ENCODE measurements at regions not wholly inside any gene's neighbourhood (a gene's known extent, or its start where the extent isn't known, plus 50 kb on each side); places are given as distances from the start of the nearest gene placed in this dataset.

DNA sequence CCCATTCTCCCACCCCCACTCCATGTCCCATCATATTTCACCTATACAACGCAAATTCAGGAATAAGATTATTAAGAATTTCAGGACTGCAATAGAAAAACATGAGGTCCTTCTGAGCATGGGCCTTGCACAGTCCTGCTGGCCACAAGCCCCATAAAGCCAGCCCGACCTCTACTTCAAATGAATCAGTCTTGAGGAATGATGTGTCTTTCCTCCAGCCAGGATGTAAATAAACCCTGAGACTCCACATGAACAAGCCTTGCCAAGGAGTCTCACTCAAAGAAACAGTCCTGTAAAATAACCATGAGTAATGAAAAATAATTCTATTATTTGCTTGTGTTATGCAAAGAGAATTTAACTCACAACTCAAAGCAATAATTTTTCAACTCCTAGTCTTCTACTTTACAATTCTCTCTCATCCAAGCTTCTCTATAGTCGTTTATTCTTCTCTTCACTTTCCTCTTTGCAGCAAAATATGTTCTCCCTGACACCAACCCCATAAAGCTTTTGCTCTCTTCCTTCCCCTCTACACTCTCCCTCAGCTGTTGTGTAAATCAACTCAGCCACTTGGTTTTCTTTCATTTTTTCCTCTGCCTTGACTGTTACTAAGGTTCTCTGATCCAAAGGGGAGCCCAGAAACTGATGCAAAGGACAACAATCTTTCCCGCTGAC, 140.1 kb upstream of the MOCS2 start:
- H3K27me3 ChIP-seq (ENCODE audit: insufficient read depth, low read length), result no peaks in the 10 kb centered on the region
- H3K9ac ChIP-seq (ENCODE audit: low read length), result no peak overlapping the region
- H3K23ac ChIP-seq (ENCODE audit: low read length), result no peak overlapping the region

DNA sequence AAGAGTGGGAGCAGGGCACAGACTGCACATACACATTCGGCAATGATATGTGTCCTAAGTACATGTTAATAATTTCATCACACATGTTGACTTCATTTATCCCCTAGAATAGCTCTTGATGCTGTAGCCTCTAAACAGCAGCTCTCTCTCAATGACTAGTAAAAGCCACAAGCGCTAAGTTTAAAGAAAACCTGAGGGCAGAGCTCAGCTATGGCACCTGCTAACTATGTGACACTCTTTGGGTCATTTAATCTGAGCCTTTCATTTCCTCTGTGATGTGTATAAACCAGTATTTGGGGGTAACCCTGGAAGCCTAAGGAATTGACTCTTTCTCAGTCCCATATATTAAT, 140.6 kb upstream of the MOCS2 start:
- Histone ChIP-seq H2AFZ (ENCODE audit: insufficient read depth, low read length, poor library complexity) (no peak overlapping the region), H3K27me3 (ENCODE audit: insufficient read depth, low read length) (no peaks in the 10 kb centered on the region), H3K79me1 (ENCODE audit: low read length) (no peaks in the 10 kb centered on the region), H3K9ac (ENCODE audit: low read length) (no peak overlapping the region), H3K79me2 (ENCODE audit: control insufficient read depth, insufficient read depth, low read length, poor library complexity) (no peaks in the 10 kb centered on the region), H2BK12ac (ENCODE audit: low read length) (no peak overlapping the region), H3K9me3 (ENCODE audit: insufficient read depth, low read depth, low read length) (no peaks in the 10 kb centered on the region), H3K27ac (ENCODE audit: low read depth, low read length) (no peak overlapping the region), H3K4me1 (ENCODE audit: control insufficient read depth in 1 of 2, insufficient read depth in 2 of 2, low read length in 2 of 2) (no peaks in the 10 kb centered on the region), H2BK120ac (ENCODE audit: insufficient read depth, low read length, poor library complexity) (no peak overlapping the region), H3K36me3 (ENCODE audit: control insufficient read depth in 1 of 2, insufficient read depth in 2 of 2, low read length in 2 of 2) (no peaks in the 10 kb centered on the region), H2AK5ac (ENCODE audit: low read length) (no peak overlapping the region), H4K12ac (ENCODE audit: low read depth, low read length) (no peak overlapping the region), H3K14ac (ENCODE audit: low read length) (no peak overlapping the region), H3K4ac (ENCODE audit: low read depth, low read length) (no peak overlapping the region), H3K4me2 (ENCODE audit: low read length) (no peak overlapping the region), H4K8ac (ENCODE audit: low read depth, low read length) (no peak overlapping the region), H3K4me3 (ENCODE audit: low read depth, low read length) (no peak overlapping the region), H2BK5ac (ENCODE audit: low read depth, low read length, poor library complexity) (no peak overlapping the region), H3K18ac (ENCODE audit: low read length) (no peak overlapping the region), H4K91ac (ENCODE audit: low read depth, low read length) (no peak overlapping the region), H3K23ac (ENCODE audit: low read length) (no peak overlapping the region)
- no peak for DNase-seq
- WGBS (ENCODE audit: extremely low coverage, insufficient coverage, insufficient read length), result no CpG with 5 or more reads among the region's 2 CpGs

More for the DNA sequence above, 140.1 kb upstream of the MOCS2 start:
- no peak overlapping the region for H2BK120ac ChIP-seq (ENCODE audit: insufficient read depth, low read length, poor library complexity)
- H3K27ac ChIP-seq (ENCODE audit: low read depth, low read length), result no peak overlapping the region
- DNase-seq, result peak in 1 of 2 donors; percentile 11
- no peak overlapping the region for H3K4me2 ChIP-seq (ENCODE audit: low read length)
- H2AK5ac ChIP-seq (ENCODE audit: low read length), result no peak overlapping the region
- no peak overlapping the region for H3K4me3 ChIP-seq (ENCODE audit: low read depth, low read length)
- no CpG with 5 or more reads among the region's 4 CpGs for WGBS (ENCODE audit: extremely low coverage, insufficient coverage, insufficient read length)
- no peak overlapping the region for H2BK5ac ChIP-seq (ENCODE audit: low read depth, low read length, poor library complexity)
- H3K9me3 ChIP-seq (ENCODE audit: insufficient read depth, low read depth, low read length), result no peaks in the 10 kb centered on the region
- H2AFZ ChIP-seq (ENCODE audit: insufficient read depth, low read length, poor library complexity), result no peak overlapping the region
- no peak overlapping the region for H4K8ac ChIP-seq (ENCODE audit: low read depth, low read length)
- H3K4me1 ChIP-seq (ENCODE audit: control insufficient read depth in 1 of 2, insufficient read depth in 2 of 2, low read length in 2 of 2), result no peaks in the 10 kb centered on the region
- H4K12ac ChIP-seq (ENCODE audit: low read depth, low read length), result no peak overlapping the region
- H3K79me1 ChIP-seq (ENCODE audit: low read length), result no peaks in the 10 kb centered on the region
- no peak overlapping the region for H3K18ac ChIP-seq (ENCODE audit: low read length)
- no peaks in the 10 kb centered on the region for H3K79me2 ChIP-seq (ENCODE audit: control insufficient read depth, insufficient read depth, low read length, poor library complexity)
- no peaks in the 10 kb centered on the region for H3K36me3 ChIP-seq (ENCODE audit: control insufficient read depth in 1 of 2, insufficient read depth in 2 of 2, low read length in 2 of 2)
- no peak overlapping the region for H3K14ac ChIP-seq (ENCODE audit: low read length)
- H3K4ac ChIP-seq (ENCODE audit: low read depth, low read length), result no peak overlapping the region
- no peak overlapping the region for H2BK12ac ChIP-seq (ENCODE audit: low read length)
- H4K91ac ChIP-seq (ENCODE audit: low read depth, low read length), result no peak overlapping the region

DNA sequence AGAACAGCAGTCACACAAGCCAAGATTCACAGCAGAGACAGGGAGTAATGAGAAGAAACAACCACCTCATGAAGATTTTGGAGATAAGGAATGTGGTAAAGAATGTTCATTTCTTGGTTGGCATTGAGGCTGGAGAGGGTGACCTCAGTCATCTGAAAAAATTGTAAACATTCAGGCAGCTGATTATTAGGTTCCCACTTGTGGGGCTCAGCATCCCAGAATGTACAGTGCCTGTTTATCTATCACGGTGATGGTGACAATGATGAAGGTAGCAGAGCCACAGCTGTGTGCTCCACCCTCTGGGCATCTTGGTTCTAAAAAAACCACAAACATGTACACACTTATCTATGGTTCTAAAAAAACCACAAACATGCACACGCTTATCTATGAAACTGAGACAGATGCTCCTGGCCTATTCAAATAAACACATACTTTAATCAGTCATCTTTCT, 143.9 kb upstream of the MOCS2 start:
- Histone ChIP-seq H2BK5ac (ENCODE audit: low read depth, low read length, poor library complexity) (no peak overlapping the region), H3K27ac (ENCODE audit: low read depth, low read length) (no peak overlapping the region), H3K18ac (ENCODE audit: low read length) (no peak overlapping the region), H2AFZ (ENCODE audit: insufficient read depth, low read length, poor library complexity) (no peak overlapping the region), H2BK12ac (ENCODE audit: low read length) (no peak overlapping the region), H3K4me1 (ENCODE audit: control insufficient read depth in 1 of 2, insufficient read depth in 2 of 2, low read length in 2 of 2) (no peaks in the 10 kb centered on the region), H3K79me2 (ENCODE audit: control insufficient read depth, insufficient read depth, low read length, poor library complexity) (no peaks in the 10 kb centered on the region), H3K9me3 (ENCODE audit: insufficient read depth, low read depth, low read length) (no peaks in the 10 kb centered on the region), H4K8ac (ENCODE audit: low read depth, low read length) (no peak overlapping the region), H3K14ac (ENCODE audit: low read length) (no peak overlapping the region), H3K4me2 (ENCODE audit: low read length) (no peak overlapping the region), H3K23ac (ENCODE audit: low read length) (no peak overlapping the region), H3K36me3 (ENCODE audit: control insufficient read depth in 1 of 2, insufficient read depth in 2 of 2, low read length in 2 of 2) (no peaks in the 10 kb centered on the region), H2BK120ac (ENCODE audit: insufficient read depth, low read length, poor library complexity) (no peak overlapping the region), H3K4me3 (ENCODE audit: low read depth, low read length) (no peak overlapping the region), H3K9ac (ENCODE audit: low read length) (no peak overlapping the region), H3K27me3 (ENCODE audit: insufficient read depth, low read length) (no peaks in the 10 kb centered on the region), H2AK5ac (ENCODE audit: low read length) (no peak overlapping the region), H3K79me1 (ENCODE audit: low read length) (no peaks in the 10 kb centered on the region), H3K4ac (ENCODE audit: low read depth, low read length) (no peak overlapping the region), H4K12ac (ENCODE audit: low read depth, low read length) (no peak overlapping the region), H4K91ac (ENCODE audit: low read depth, low read length) (no peak overlapping the region)
- DNase-seq, result peak; percentile 83 to 93
- no CpG with 5 or more reads among the region's 2 CpGs for WGBS (ENCODE audit: extremely low coverage, insufficient coverage, insufficient read length)

DNA sequence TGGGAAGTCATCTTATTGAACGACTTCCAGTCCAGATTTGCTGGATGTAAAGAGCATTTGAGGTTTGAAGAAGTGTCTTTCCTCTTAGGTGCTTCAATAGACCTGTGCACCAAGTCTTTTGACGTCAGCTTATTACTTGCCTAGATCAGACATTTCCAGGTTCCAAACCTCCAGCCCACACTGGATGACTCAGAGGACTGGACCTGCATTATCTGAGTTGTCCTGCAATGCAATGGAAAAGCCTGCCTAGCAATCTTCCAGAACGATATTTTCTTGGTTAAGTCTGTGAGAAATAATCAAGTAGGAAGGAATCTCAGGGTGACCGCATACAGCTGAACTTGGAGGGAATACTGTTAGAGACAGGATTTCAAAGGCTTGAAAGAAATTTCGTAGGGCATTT, 147.2 kb upstream of the MOCS2 start:
- no peak overlapping the region for H2BK5ac ChIP-seq (ENCODE audit: low read depth, low read length, poor library complexity)
- no peak overlapping the region for H4K12ac ChIP-seq (ENCODE audit: low read depth, low read length)
- no peaks in the 10 kb centered on the region for H3K27me3 ChIP-seq (ENCODE audit: insufficient read depth, low read length)
- no peaks in the 10 kb centered on the region for H3K79me2 ChIP-seq (ENCODE audit: control insufficient read depth, insufficient read depth, low read length, poor library complexity)
- no peak overlapping the region for H3K18ac ChIP-seq (ENCODE audit: low read length)
- peak; percentile 90 to 96 for DNase-seq
- no peak overlapping the region for H3K9ac ChIP-seq (ENCODE audit: low read length)
- H3K36me3 ChIP-seq (ENCODE audit: control insufficient read depth in 1 of 2, insufficient read depth in 2 of 2, low read length in 2 of 2), result no peaks in the 10 kb centered on the region
- no peaks in the 10 kb centered on the region for H3K4me1 ChIP-seq (ENCODE audit: control insufficient read depth in 1 of 2, insufficient read depth in 2 of 2, low read length in 2 of 2)
- no peak overlapping the region for H3K27ac ChIP-seq (ENCODE audit: low read depth, low read length)
- H4K8ac ChIP-seq (ENCODE audit: low read depth, low read length), result no peak overlapping the region
- H2BK120ac ChIP-seq (ENCODE audit: insufficient read depth, low read length, poor library complexity), result no peak overlapping the region
- H3K79me1 ChIP-seq (ENCODE audit: low read length), result no peaks in the 10 kb centered on the region
- no peak overlapping the region for H2AK5ac ChIP-seq (ENCODE audit: low read length)
- H3K14ac ChIP-seq (ENCODE audit: low read length), result no peak overlapping the region
- no peak overlapping the region for H3K4ac ChIP-seq (ENCODE audit: low read depth, low read length)
- H3K4me3 ChIP-seq (ENCODE audit: low read depth, low read length), result no peak overlapping the region
- H3K9me3 ChIP-seq (ENCODE audit: insufficient read depth, low read depth, low read length), result no peaks in the 10 kb centered on the region
- H3K4me2 ChIP-seq (ENCODE audit: low read length), result no peak overlapping the region
- H2AFZ ChIP-seq (ENCODE audit: insufficient read depth, low read length, poor library complexity), result no peak overlapping the region
- H2BK12ac ChIP-seq (ENCODE audit: low read length), result no peak overlapping the region
- H4K91ac ChIP-seq (ENCODE audit: low read depth, low read length), result no peak overlapping the region
- WGBS (ENCODE audit: extremely low coverage, insufficient coverage, insufficient read length), result no CpG with 5 or more reads among the region's 5 CpGs
- H3K23ac ChIP-seq (ENCODE audit: low read length), result no peak overlapping the region

All from trophoblast cell (in vitro differentiated cells and primary cell).